BLaER1 treated with 17β-estradiol and CSF1 and Interleukin-3, amounts not matched to agents 10 nM and 100 nM (cell line): ENCODE measurements at regions not wholly inside any gene's neighbourhood (a gene's known extent, or its start where the extent isn't known, plus 50 kb on each side); places are given as distances from the start of the nearest gene placed in this dataset.

Source experiments
- H3K27ac ChIP-seq, 11 experiments: shearing (Covaris generic); formaldehyde crosslinking; 2 replicates each; pipeline ENCODE4 v1.8.1; 2022
- H3K27me3 ChIP-seq, 11 experiments: shearing (Covaris generic); formaldehyde crosslinking; 2 replicates each; pipeline ENCODE4 v1.8.1; 2022
- H3K36me3 ChIP-seq, 11 experiments: shearing (Covaris generic); formaldehyde crosslinking; 2 replicates each; pipeline ENCODE4 v1.8.1; 2022
- H3K4me1 ChIP-seq, 10 experiments: shearing (Covaris generic); formaldehyde crosslinking; 2 replicates each; pipeline ENCODE4 v1.8.1; 2022
- H3K4me2 ChIP-seq, 11 experiments: shearing (Covaris generic); formaldehyde crosslinking; 2 replicates each; pipeline ENCODE4 v1.8.1; 2022
- H3K4me3 ChIP-seq, 10 experiments: shearing (Covaris generic); formaldehyde crosslinking; 2 replicates each; pipeline ENCODE4 v1.8.1; 2022
- H3K9ac ChIP-seq, 11 experiments: shearing (Covaris generic); formaldehyde crosslinking; 2 replicates each; pipeline ENCODE4 v1.8.1; 2022
- H3K9me3 ChIP-seq, 11 experiments: shearing (Covaris generic); formaldehyde crosslinking; replicated peaks in 1 of 11; 2 replicates each; pipeline ENCODE4 v1.8.1; 2022
- H4K20me1 ChIP-seq, 11 experiments: shearing (Covaris generic); formaldehyde crosslinking; 2 replicates each; pipeline ENCODE4 v1.8.1; 2022
- Cebpa-rat ChIP-seq, 11 experiments: shearing (Covaris generic); IDR thresholded peaks; 2 replicates each; pipeline ENCODE4 v1.8.1; 2022

DNA sequence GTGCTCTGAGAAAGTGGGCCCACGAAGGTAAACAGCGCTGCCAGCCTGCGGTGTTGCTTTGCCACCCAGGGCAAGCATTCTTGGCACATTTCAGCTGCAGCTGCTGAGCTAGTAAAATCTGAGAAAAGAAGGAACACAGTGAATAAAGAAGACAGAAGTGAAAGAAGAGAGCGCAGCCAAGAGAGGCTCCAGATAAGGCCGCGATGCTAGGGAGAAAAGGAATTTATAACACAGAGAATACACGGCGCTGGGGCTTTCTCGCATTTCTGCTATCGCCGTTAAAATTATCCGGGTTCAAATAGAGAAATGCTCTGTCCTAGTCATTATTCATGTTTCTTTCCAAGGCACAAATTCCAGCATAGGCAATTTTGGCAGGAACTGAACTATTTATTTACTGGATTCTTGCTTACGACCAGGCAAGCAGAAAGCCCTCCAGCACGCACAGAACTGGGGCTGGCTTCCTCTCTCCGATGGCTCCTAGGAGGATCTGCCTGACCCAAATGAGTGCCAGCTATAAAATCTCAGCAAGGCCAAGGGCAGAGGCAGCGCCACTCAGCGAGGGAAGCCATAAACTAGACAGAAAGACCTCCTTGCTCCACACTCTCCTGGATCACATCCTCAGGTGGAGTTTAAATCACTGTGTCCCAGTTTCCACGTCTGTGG, 111.2 kb downstream of the ATPSCKMT start:
- Histone ChIP-seq H3K9ac (no peak overlapping the region), H3K36me3 (no peaks in the 10 kb centered on the region), H4K20me1 (no peaks in the 10 kb centered on the region), H3K27ac (peak overlapping the region in 1 of 11 experiments; percentile 32; a peak in 1 of 22 replicates), H3K4me2 (peak overlapping the region in 3 of 11 experiments; percentile 60 to 71 (median 63); a peak in 6 of 22 replicates), H3K4me1 (peaks cover 10 to 32% (median 12%) of the 10 kb centered on the region in 10 experiments), H3K27me3 (no peaks in the 10 kb centered on the region), H3K4me3 (no peak overlapping the region), H3K9me3 (peaks cover 0 to 6% (median 0%) of the 10 kb centered on the region in 11 experiments; a peak in 1 of 22 replicates)
- TF ChIP-seq Cebpa-rat (IDR thresholded peaks at IDR 0.05), result no peak

GRCh38 chr5:10133830-10134229, 115.9 kb downstream of the ATPSCKMT start:
- Histone ChIP-seq H3K4me2 (no peak overlapping the region), H3K36me3 (no peaks in the 10 kb centered on the region), H3K27me3 (no peaks in the 10 kb centered on the region), H4K20me1 (no peaks in the 10 kb centered on the region), H3K9ac (no peak overlapping the region), H3K4me1 (peaks cover 0 to 14% (median 0%) of the 10 kb centered on the region in 10 experiments; a peak in 5 of 20 replicates), H3K4me3 (no peak overlapping the region), H3K9me3 (peaks cover 0 to 6% (median 0%) of the 10 kb centered on the region in 11 experiments; a peak in 1 of 22 replicates), H3K27ac (no peak overlapping the region)
- TF ChIP-seq Cebpa-rat (IDR thresholded peaks at IDR 0.05), result no peak

- no peak overlapping the region for H3K27ac ChIP-seq
- no peaks in the 10 kb centered on the region for H4K20me1 ChIP-seq
Measured at GRCh38 chr5:10130881-10131280, 118.8 kb downstream of the ATPSCKMT start.

DNA sequence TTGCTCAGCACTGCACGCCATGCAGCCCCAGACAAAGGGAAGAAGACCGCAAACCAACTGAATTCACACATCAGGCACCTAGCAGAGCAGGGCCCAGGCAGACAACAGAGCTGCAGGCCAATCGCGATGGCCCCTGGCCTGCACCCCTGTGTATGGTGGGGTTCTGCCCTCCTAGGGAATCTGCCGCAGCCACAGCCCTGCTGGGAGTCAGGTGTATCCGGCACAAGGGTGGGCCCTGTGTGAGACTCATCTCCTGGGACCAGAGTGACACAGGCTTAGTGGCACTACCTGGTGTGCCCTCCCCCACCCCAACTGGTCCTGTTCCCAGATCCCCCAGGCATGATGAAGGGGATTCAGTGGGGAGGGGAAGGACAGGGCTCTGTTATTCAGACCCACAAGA, 122.8 kb downstream of the ATPSCKMT start:
- H4K20me1 ChIP-seq, result no peaks in the 10 kb centered on the region
- no peaks in the 10 kb centered on the region for H3K9me3 ChIP-seq
- H3K4me1 ChIP-seq, result no peaks in the 10 kb centered on the region
- no peak for TF ChIP-seq Cebpa-rat (IDR thresholded peaks at IDR 0.05)
- H3K27me3 ChIP-seq, result no peaks in the 10 kb centered on the region
- H3K27ac ChIP-seq, result no peak overlapping the region
- H3K4me3 ChIP-seq, result no peak overlapping the region
- H3K9ac ChIP-seq, result no peak overlapping the region
- H3K36me3 ChIP-seq, result no peaks in the 10 kb centered on the region
- H3K4me2 ChIP-seq, result no peak overlapping the region

More at GRCh38 chr5:10130881-10131280, 118.8 kb downstream of the ATPSCKMT start:
- TF ChIP-seq Cebpa-rat (IDR thresholded peaks at IDR 0.05), result no peak
- Histone ChIP-seq H3K9me3 (no peaks in the 10 kb centered on the region), H3K36me3 (no peaks in the 10 kb centered on the region), H3K4me1 (no peaks in the 10 kb centered on the region), H3K9ac (no peak overlapping the region), H3K27me3 (no peaks in the 10 kb centered on the region), H3K4me3 (no peak overlapping the region), H3K4me2 (no peak overlapping the region)

DNA sequence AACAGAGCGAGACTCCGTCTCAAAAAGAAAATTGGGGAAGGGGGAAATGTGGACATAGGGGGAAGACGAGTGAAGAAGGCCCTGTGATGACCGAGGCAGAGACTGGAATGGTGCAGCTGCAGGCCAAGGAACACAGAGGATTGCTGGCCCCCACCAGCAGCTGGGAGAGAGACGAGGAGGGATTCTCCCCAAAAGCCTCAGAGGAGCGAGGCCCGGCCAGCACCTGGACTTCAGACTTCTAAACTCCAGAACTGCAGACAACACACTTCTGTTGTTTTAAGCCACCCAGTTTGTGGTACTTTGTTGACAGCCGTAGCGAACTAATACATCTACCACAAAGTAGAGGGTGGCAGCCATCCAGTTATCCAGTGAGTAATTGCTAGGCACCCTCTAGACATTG, 124.6 kb downstream of the ATPSCKMT start:
- Histone ChIP-seq H3K4me3 (no peak overlapping the region), H3K27ac (no peak overlapping the region), H3K36me3 (no peaks in the 10 kb centered on the region), H4K20me1 (no peaks in the 10 kb centered on the region), H3K9me3 (no peaks in the 10 kb centered on the region), H3K4me2 (no peak overlapping the region), H3K27me3 (no peaks in the 10 kb centered on the region), H3K9ac (no peak overlapping the region), H3K4me1 (no peaks in the 10 kb centered on the region)
- TF ChIP-seq Cebpa-rat (IDR thresholded peaks at IDR 0.05), result no peak

GRCh38 chr5:10124287-10124686, 125.4 kb downstream of the ATPSCKMT start:
- Histone ChIP-seq H3K9ac (no peak overlapping the region), H3K4me3 (no peak overlapping the region), H3K36me3 (no peaks in the 10 kb centered on the region), H3K4me2 (no peak overlapping the region), H3K27ac (no peak overlapping the region), H4K20me1 (no peaks in the 10 kb centered on the region), H3K27me3 (no peaks in the 10 kb centered on the region), H3K4me1 (no peaks in the 10 kb centered on the region), H3K9me3 (no peaks in the 10 kb centered on the region)
- no peak for TF ChIP-seq Cebpa-rat (IDR thresholded peaks at IDR 0.05)

DNA sequence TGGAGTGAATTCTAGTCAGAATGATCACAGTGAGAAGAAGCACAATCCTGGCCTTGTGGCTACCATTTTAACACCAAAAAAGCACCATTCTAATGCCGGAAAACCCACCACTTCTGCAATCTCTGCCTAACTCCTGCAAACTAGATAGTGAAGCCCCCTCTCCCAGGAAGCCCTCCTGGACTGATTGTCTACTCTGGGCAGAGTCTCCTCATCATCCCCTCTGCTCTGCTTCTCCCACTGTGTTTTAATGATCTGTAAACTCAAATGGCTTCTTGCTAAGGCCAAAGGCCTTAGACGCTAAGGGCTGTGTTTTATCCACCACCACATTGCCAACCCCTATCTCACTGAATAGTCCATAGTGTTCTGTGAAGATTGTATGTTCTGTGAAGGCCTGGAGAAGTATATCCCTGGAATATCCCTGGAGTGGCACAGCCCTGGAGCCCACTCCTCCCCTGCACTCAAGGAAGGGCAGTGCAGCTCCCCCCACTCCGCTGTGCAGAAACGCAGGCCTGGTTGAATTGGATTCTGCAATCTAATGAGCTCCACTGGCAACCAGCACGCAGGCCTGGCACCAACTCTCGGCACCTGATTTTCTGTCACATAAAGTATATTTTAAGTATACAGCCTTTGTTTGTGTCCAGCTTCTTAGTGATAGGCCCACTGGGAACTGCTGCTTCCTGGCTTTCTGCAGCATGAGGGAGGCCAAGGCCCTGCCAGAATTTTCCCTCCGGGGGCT, 126.3 kb downstream of the ATPSCKMT start:
- Histone ChIP-seq H3K27ac (no peak overlapping the region), H3K4me2 (no peak overlapping the region), H3K27me3 (no peaks in the 10 kb centered on the region), H3K9me3 (no peaks in the 10 kb centered on the region), H4K20me1 (no peaks in the 10 kb centered on the region), H3K9ac (no peak overlapping the region), H3K4me1 (no peaks in the 10 kb centered on the region), H3K36me3 (no peaks in the 10 kb centered on the region), H3K4me3 (no peak overlapping the region)
- TF ChIP-seq Cebpa-rat (IDR thresholded peaks at IDR 0.05), result no peak

- H3K9ac ChIP-seq, result no peak overlapping the region
Measured at GRCh38 chr5:10122076-10122726, 127.5 kb downstream of the ATPSCKMT start.

GRCh38 chr5:10120934-10121333, 128.8 kb downstream of the ATPSCKMT start:
- no peak overlapping the region for H3K9ac ChIP-seq
- TF ChIP-seq Cebpa-rat (IDR thresholded peaks at IDR 0.05), result no peak

More at GRCh38 chr5:10122076-10122726, 127.5 kb downstream of the ATPSCKMT start:
- no peaks in the 10 kb centered on the region for H3K9me3 ChIP-seq
- no peak for TF ChIP-seq Cebpa-rat (IDR thresholded peaks at IDR 0.05)
- H3K36me3 ChIP-seq, result no peaks in the 10 kb centered on the region
- no peak overlapping the region for H3K4me3 ChIP-seq
- no peaks in the 10 kb centered on the region for H3K27me3 ChIP-seq
- no peak overlapping the region for H3K4me2 ChIP-seq
- no peaks in the 10 kb centered on the region for H4K20me1 ChIP-seq
- no peak overlapping the region for H3K27ac ChIP-seq
- H3K4me1 ChIP-seq, result no peaks in the 10 kb centered on the region

More at GRCh38 chr5:10120934-10121333, 128.8 kb downstream of the ATPSCKMT start:
- Histone ChIP-seq H3K36me3 (no peaks in the 10 kb centered on the region), H4K20me1 (no peaks in the 10 kb centered on the region), H3K4me2 (no peak overlapping the region), H3K27ac (no peak overlapping the region), H3K4me1 (no peaks in the 10 kb centered on the region), H3K9me3 (no peaks in the 10 kb centered on the region), H3K27me3 (no peaks in the 10 kb centered on the region), H3K4me3 (no peak overlapping the region)
